Activated B cell treated with CpG ODN at 0.5 μM for 24 hours (primary cell): ENCODE measurements at regions not wholly inside any gene's neighbourhood (a gene's known extent, or its start where the extent isn't known, plus 50 kb on each side); places are given as distances from the start of the nearest gene placed in this dataset.

Source experiments
- ATAC-seq: fragments of 200-7000 bp; cut with Tn5 transposase; one replicate; pipeline ENCODE4 v1.10.0; 2021; ENCODE audit warnings: low read depth, mild to moderate bottlenecking, moderate library complexity
- CTCF ChIA-PET: fragments of 350-600 bp; sonication (Branson Sonifier 250); formaldehyde crosslinking; loops from one replicate; lab custom pipeline; 2021; ENCODE audit warnings: antibody characterized with exemption; lab: Charles Lee
- POLR2A ChIA-PET: fragments of 350-600 bp; sonication (Branson Sonifier 250); formaldehyde crosslinking; loops from one replicate; lab custom pipeline; 2021; ENCODE audit warnings: antibody characterized with exemption; lab: Charles Lee
- DNase-seq: peaks from one replicate; pipeline ENCODE4 v3.0.0; 2022
- H3K27ac Mint-ChIP-seq: one replicate; pipeline ENCODE4 v1.8.0; 2020; ENCODE audit warnings: mixed read lengths
- H3K27me3 Mint-ChIP-seq: one replicate; pipeline ENCODE4 v1.8.0; 2021; ENCODE audit warnings: mixed read lengths
- H3K36me3 Mint-ChIP-seq: one replicate; pipeline ENCODE4 v1.8.0; 2021; ENCODE audit warnings: low read depth, mixed read lengths
- H3K4me1 Mint-ChIP-seq: one replicate; pipeline ENCODE4 v1.8.0; 2021; ENCODE audit warnings: mixed read lengths
- H3K4me3 Mint-ChIP-seq: one replicate; pipeline ENCODE4 v1.8.0; 2020; ENCODE audit warnings: mild to moderate bottlenecking, mixed read lengths
- H3K9me3 Mint-ChIP-seq: one replicate; pipeline ENCODE4 v1.8.0; 2020; ENCODE audit warnings: mixed read lengths
- CTCF ChIP-seq: fragments of 200-600 bp; IDR thresholded peaks from one replicate; pipeline ENCODE4 v1.8.0; 2022; ENCODE audit warnings: antibody characterized with exemption, mild to moderate bottlenecking
- intact Hi-C: fragments of 100-400 bp; cut with micrococcal nuclease; formaldehyde crosslinking; loops from one replicate; pipeline ENCODE4 v1.15.1; 2024

GRCh38 chr1:30257742-30258380 is 465.5 kb downstream of the MATN1 start:
- no peak for DNase-seq
- intact Hi-C loops, result no loop called here
- no peak for ATAC-seq
- Mint-ChIP-seq H3K4me3 (no peak overlapping the region), H3K27ac (no peak overlapping the region), H3K9me3 (no peaks in the 10 kb centered on the region), H3K4me1 (no peaks in the 10 kb centered on the region), H3K36me3 (no peaks in the 10 kb centered on the region), H3K27me3 (peaks cover 12% of the 10 kb centered on the region)
- POLR2A ChIA-PET, result no interaction called here
- CTCF ChIA-PET, result no interaction called here
- no peak for TF ChIP-seq CTCF

GRCh38 chr1:30257322-30257721 is 466.1 kb downstream of the MATN1 start:
- no peaks in the 10 kb centered on the region for H3K36me3 Mint-ChIP-seq
- DNase-seq, result no peak
- no peaks in the 10 kb centered on the region for H3K4me1 Mint-ChIP-seq
- H3K4me3 Mint-ChIP-seq, result no peak overlapping the region
- no peaks in the 10 kb centered on the region for H3K9me3 Mint-ChIP-seq
- intact Hi-C loops, result no loop called here
- CTCF ChIA-PET, result no interaction called here
- no peak for ATAC-seq
- POLR2A ChIA-PET, result no interaction called here
- H3K27me3 Mint-ChIP-seq, result peaks cover 12% of the 10 kb centered on the region
- no peak for TF ChIP-seq CTCF
- no peak overlapping the region for H3K27ac Mint-ChIP-seq

- no peak for TF ChIP-seq CTCF
- Mint-ChIP-seq H3K4me3 (no peak overlapping the region), H3K36me3 (no peaks in the 10 kb centered on the region), H3K27me3 (peaks cover 12% of the 10 kb centered on the region), H3K4me1 (no peaks in the 10 kb centered on the region), H3K9me3 (no peaks in the 10 kb centered on the region), H3K27ac (no peak overlapping the region)
- intact Hi-C loops, result no loop called here
- ChIA-PET POLR2A (no interaction called here), CTCF (no interaction called here)
- ATAC-seq (no peak), DNase-seq (no peak)
Observed at GRCh38 chr1:30256911-30257310, 466.5 kb downstream of the MATN1 start.

GRCh38 chr1:30255111-30255724 is 468.2 kb downstream of the MATN1 start:
- intact Hi-C loops, result no loop called here
- Mint-ChIP-seq H3K4me1 (no peaks in the 10 kb centered on the region), H3K27me3 (peaks cover 10% of the 10 kb centered on the region), H3K36me3 (no peaks in the 10 kb centered on the region), H3K4me3 (no peak overlapping the region), H3K27ac (no peak overlapping the region), H3K9me3 (no peaks in the 10 kb centered on the region)
- DNase-seq (no peak), ATAC-seq (no peak)
- POLR2A ChIA-PET, result no interaction called here
- no peak for TF ChIP-seq CTCF
- CTCF ChIA-PET, result no interaction called here

GRCh38 chr1:30253807-30254440 is 469.5 kb downstream of the MATN1 start:
- DNase-seq, result no peak
- POLR2A ChIA-PET, result no interaction called here
- intact Hi-C loops, result no loop called here
- H3K9me3 Mint-ChIP-seq, result no peaks in the 10 kb centered on the region
- peaks cover 6% of the 10 kb centered on the region for H3K27me3 Mint-ChIP-seq
- H3K4me3 Mint-ChIP-seq, result no peak overlapping the region
- ATAC-seq, result no peak
- CTCF ChIA-PET, result no interaction called here
- no peaks in the 10 kb centered on the region for H3K4me1 Mint-ChIP-seq
- no peaks in the 10 kb centered on the region for H3K36me3 Mint-ChIP-seq
- no peak overlapping the region for H3K27ac Mint-ChIP-seq
- TF ChIP-seq CTCF, result no peak
